HCT116 (cell line): ENCODE measurements at regions not wholly inside any gene's neighbourhood (a gene's known extent, or its start where the extent isn't known, plus 50 kb on each side); places are given as distances from the start of the nearest gene placed in this dataset.

ENCODE experiments used
- ATAC-seq: fragments of 200-7000 bp; cut with Tn5 transposase; 2 replicates; pipeline ENCODE4 v1.9.1; 2020; ENCODE audit warnings: mild to moderate bottlenecking, moderate library complexity
- BruUV-seq: library from RNA; stranded (reverse); fragments of 400-500 nt; replicated peaks from 2 replicates; lab custom pipeline; 2021; lab: Mats Ljungman, UMichigan
- CTCF ChIA-PET: fragments of 300-600 bp; sonication (Branson Sonifier 250); formaldehyde crosslinking; loops from one replicate; lab custom pipeline; 2021; ENCODE audit warnings: antibody characterized with exemption; lab: Charles Lee
- POLR2A ChIA-PET: fragments of 300-600, 350-600 bp; sonication (Branson Sonifier 250); formaldehyde crosslinking; loops from one replicate; lab custom pipeline; 2021; ENCODE audit warnings: antibody characterized with exemption; lab: Charles Lee
- RAD21 ChIA-PET, 2 experiments: fragments of 300-600 bp; sonication (Branson Sonifier 250); formaldehyde crosslinking; loops; one replicate each; lab custom pipeline; 2023; ENCODE audit warnings: low total read pairs in 2 of 2; ENCODE audit not compliant: uncharacterized antibody in 2 of 2, unreplicated experiment in 2 of 2, low non-redundant PET in 1 of 2; lab: Charles Lee
- DNase-seq: peaks from one replicate; pipeline ENCODE4 v3.0.0-alpha.2; 2010; ENCODE audit warnings: low read depth, low spot score
- H2AFZ ChIP-seq: fragments of 200-600 bp; shearing (Covaris generic), sonication (generic); 2 replicates; pipeline ENCODE4 v1.6.1; 2017; ENCODE audit warnings: low read depth, mixed run types, mixed read lengths, antibody characterized with exemption, low read length; ENCODE audit not compliant: poor library complexity, severe bottlenecking
- H3K27ac ChIP-seq: 2 replicates; pipeline ENCODE4 v1.5.1; 2012; ENCODE audit warnings: low read depth, low read length
- H3K27me3 ChIP-seq: fragments of 200-600 bp; sonication (generic); 2 replicates; pipeline ENCODE4 v1.6.1; 2016; ENCODE audit warnings: mixed run types, low read length, mixed read lengths; ENCODE audit not compliant: insufficient read depth
- H3K36me3 ChIP-seq, 2 experiments: fragments of 200-500 bp in 1 of 2; fragments of 200-600 bp in 1 of 2; sonication (Bioruptor generic) in 1 of 2; sonication (generic) in 1 of 2; 2 replicates each; pipeline versions ENCODE4 v1.5.1 to v1.6.1; 2014 to 2016; ENCODE audit warnings: low read length in 2 of 2, inconsistent platforms in 1 of 2, mixed read lengths in 1 of 2, mixed run types in 1 of 2; ENCODE audit not compliant: insufficient read depth in 2 of 2, control insufficient read depth in 1 of 2
- H3K4me1 ChIP-seq, 2 experiments: fragments of 200-600 bp in 1 of 2; sonication (generic) in 1 of 2; 2 replicates each; pipeline versions ENCODE4 v1.5.1 to v1.6.1; 2012 to 2017; ENCODE audit warnings: low read length in 2 of 2, inconsistent platforms in 1 of 2, mild to moderate bottlenecking in 1 of 2, mixed read lengths in 1 of 2, mixed run types in 1 of 2, moderate library complexity in 1 of 2; ENCODE audit not compliant: insufficient read depth in 2 of 2, control insufficient read depth in 1 of 2
- H3K4me2 ChIP-seq: fragments of 200-600 bp; sonication (generic); 2 replicates; pipeline ENCODE4 v1.6.1; 2017; ENCODE audit warnings: mixed run types, low read length, mixed read lengths
- H3K4me3 ChIP-seq, 2 experiments: fragments of 200-600 bp in 1 of 2; sonication (generic) in 1 of 2; replicated peaks in 1 of 2; 2 replicates each; pipeline ENCODE4 v1.5.1; 2011 to 2016; ENCODE audit warnings: low read length in 2 of 2, control low read depth in 1 of 2, low read depth in 1 of 2, mild to moderate bottlenecking in 1 of 2, mixed read lengths in 1 of 2, mixed run types in 1 of 2
- H3K79me2 ChIP-seq: fragments of 200-600 bp; sonication (generic); 2 replicates; pipeline ENCODE4 v1.6.1; 2017; ENCODE audit warnings: mild to moderate bottlenecking, mixed run types, low read length, moderate library complexity, mixed read lengths; ENCODE audit not compliant: insufficient read depth
- H3K9ac ChIP-seq: fragments of 200-600 bp; sonication (generic); 2 replicates; pipeline ENCODE4 v1.6.1; 2016; ENCODE audit warnings: low read length, mixed read lengths
- H3K9me2 ChIP-seq: fragments of 200-600 bp; sonication (generic), shearing (Covaris generic); 2 replicates; pipeline ENCODE4 v1.6.1; 2017; ENCODE audit warnings: mixed run types, mild to moderate bottlenecking, moderate library complexity; ENCODE audit not compliant: insufficient read depth
- H3K9me3 ChIP-seq, 2 experiments: fragments of 200-500 bp in 1 of 2; fragments of 200-600 bp in 1 of 2; sonication (Bioruptor generic) in 1 of 2; sonication (generic) in 1 of 2; 2 replicates each; pipeline ENCODE4 v1.6.1; 2014 to 2017; ENCODE audit warnings: low read length in 2 of 2, mixed read lengths in 2 of 2, inconsistent platforms in 1 of 2, low read depth in 1 of 2, mild to moderate bottlenecking in 1 of 2, mixed run types in 1 of 2, moderate library complexity in 1 of 2; ENCODE audit not compliant: control insufficient read depth in 1 of 2, insufficient read depth in 1 of 2
- H4K20me1 ChIP-seq: fragments of 200-600 bp; sonication (generic), shearing (Covaris generic); 2 replicates; pipeline ENCODE4 v1.6.1; 2017; ENCODE audit warnings: mixed run types, mild to moderate bottlenecking, moderate library complexity; ENCODE audit not compliant: insufficient read depth
- CEBPB ChIP-seq: IDR thresholded peaks from 2 replicates; pipeline ENCODE4 v1.6.1; 2012; ENCODE audit warnings: low read depth
- EGR1 ChIP-seq: IDR thresholded peaks from 2 replicates; pipeline ENCODE4 v1.6.1; 2012; ENCODE audit warnings: low read depth
- ELF1 ChIP-seq: IDR thresholded peaks from 2 replicates; pipeline ENCODE4 v1.6.1; 2012; ENCODE audit warnings: low read depth, borderline replicate concordance
- EZH2 ChIP-seq: fragments of 200-600 bp; sonication (generic); IDR thresholded peaks from 2 replicates; pipeline ENCODE4 v1.6.1; 2017; ENCODE audit warnings: antibody characterized with exemption, mixed run types
- EZH2phosphoT487 ChIP-seq: fragments of 200-600 bp; IDR thresholded peaks from 2 replicates; pipeline ENCODE4 v1.6.1; 2018; ENCODE audit warnings: antibody characterized with exemption, borderline replicate concordance
- FOSL1 ChIP-seq: IDR thresholded peaks from 2 replicates; pipeline ENCODE4 v1.6.1; 2012; ENCODE audit warnings: low read depth
- MAX ChIP-seq: IDR thresholded peaks from 2 replicates; pipeline ENCODE4 v1.6.1; 2012
- POLR2A ChIP-seq: IDR thresholded peaks from 2 replicates; pipeline ENCODE4 v1.7.0; 2011; ENCODE audit warnings: borderline replicate concordance; ENCODE audit not compliant: insufficient read depth, insufficient read length; ENCODE audit errors: extremely low read depth
- POLR2AphosphoS5 ChIP-seq: IDR thresholded peaks from 2 replicates; pipeline ENCODE4 v1.6.1; 2011; ENCODE audit warnings: mild to moderate bottlenecking, low read depth, low read length, moderate library complexity
- RAD21 ChIP-seq: IDR thresholded peaks from 2 replicates; pipeline ENCODE4 v1.6.1; 2012; ENCODE audit warnings: low read depth, mild to moderate bottlenecking
- SP1 ChIP-seq: IDR thresholded peaks from 2 replicates; pipeline ENCODE4 v1.6.1; 2012; ENCODE audit warnings: low read depth
- SRF ChIP-seq: IDR thresholded peaks from 2 replicates; pipeline ENCODE4 v1.6.1; 2012; ENCODE audit warnings: low read depth
- TCF7L2 ChIP-seq: IDR thresholded peaks from 2 replicates; pipeline ENCODE4 v1.7.0; 2011; ENCODE audit warnings: borderline replicate concordance, inconsistent platforms; ENCODE audit not compliant: insufficient read depth, insufficient read length; ENCODE audit errors: extremely low read depth
- YY1 ChIP-seq: IDR thresholded peaks from 2 replicates; pipeline ENCODE4 v1.6.1; 2011; ENCODE audit warnings: low read length, low read depth, moderate library complexity, mild to moderate bottlenecking; ENCODE audit not compliant: insufficient replicate concordance; ENCODE audit errors: extremely low read depth
- ZBTB33 ChIP-seq: IDR thresholded peaks from 2 replicates; pipeline ENCODE4 v1.6.1; 2011; ENCODE audit warnings: mild to moderate bottlenecking, low read length, moderate library complexity; ENCODE audit not compliant: insufficient replicate concordance; ENCODE audit errors: extremely low read depth
- ZFX ChIP-seq: fragments of 450-650 bp; IDR thresholded peaks from 2 replicates; pipeline ENCODE4 v1.6.1; 2017
- intact Hi-C: fragments of 100-400 bp; cut with micrococcal nuclease; formaldehyde crosslinking; loops from 2 replicates; pipeline ENCODE4 v1.10.0; 2022
- TF ChIP-seq, protein P1 (sequence below): IDR thresholded peaks from 2 replicates; pipeline ENCODE4 v1.6.1; 2012; ENCODE audit warnings: low read depth
- TF ChIP-seq, protein P2 (sequence below): IDR thresholded peaks from 2 replicates; pipeline ENCODE4 v1.6.1; 2012

DNA sequence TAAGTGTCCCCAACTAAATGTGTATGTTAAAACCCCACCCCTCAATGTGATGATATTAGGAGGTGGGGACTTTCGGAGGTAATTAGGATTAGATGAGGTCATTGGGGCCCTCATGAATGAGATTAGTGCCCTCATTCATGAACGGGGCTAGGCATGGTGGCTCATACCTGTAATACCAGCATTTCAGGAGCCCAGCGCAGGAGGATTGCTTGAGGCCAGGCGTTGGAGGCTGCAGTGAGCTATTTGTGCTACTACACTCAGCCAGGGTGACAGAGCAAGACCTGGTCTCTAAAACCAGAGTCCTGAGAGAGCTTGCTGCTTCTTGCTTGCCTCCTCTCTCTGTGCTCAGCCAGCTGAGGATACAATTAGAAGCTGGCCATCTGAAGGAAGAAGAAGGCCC is 62.1 kb upstream of the HSPA9 start (continued):
- TF ChIP-seq, protein P1, sequence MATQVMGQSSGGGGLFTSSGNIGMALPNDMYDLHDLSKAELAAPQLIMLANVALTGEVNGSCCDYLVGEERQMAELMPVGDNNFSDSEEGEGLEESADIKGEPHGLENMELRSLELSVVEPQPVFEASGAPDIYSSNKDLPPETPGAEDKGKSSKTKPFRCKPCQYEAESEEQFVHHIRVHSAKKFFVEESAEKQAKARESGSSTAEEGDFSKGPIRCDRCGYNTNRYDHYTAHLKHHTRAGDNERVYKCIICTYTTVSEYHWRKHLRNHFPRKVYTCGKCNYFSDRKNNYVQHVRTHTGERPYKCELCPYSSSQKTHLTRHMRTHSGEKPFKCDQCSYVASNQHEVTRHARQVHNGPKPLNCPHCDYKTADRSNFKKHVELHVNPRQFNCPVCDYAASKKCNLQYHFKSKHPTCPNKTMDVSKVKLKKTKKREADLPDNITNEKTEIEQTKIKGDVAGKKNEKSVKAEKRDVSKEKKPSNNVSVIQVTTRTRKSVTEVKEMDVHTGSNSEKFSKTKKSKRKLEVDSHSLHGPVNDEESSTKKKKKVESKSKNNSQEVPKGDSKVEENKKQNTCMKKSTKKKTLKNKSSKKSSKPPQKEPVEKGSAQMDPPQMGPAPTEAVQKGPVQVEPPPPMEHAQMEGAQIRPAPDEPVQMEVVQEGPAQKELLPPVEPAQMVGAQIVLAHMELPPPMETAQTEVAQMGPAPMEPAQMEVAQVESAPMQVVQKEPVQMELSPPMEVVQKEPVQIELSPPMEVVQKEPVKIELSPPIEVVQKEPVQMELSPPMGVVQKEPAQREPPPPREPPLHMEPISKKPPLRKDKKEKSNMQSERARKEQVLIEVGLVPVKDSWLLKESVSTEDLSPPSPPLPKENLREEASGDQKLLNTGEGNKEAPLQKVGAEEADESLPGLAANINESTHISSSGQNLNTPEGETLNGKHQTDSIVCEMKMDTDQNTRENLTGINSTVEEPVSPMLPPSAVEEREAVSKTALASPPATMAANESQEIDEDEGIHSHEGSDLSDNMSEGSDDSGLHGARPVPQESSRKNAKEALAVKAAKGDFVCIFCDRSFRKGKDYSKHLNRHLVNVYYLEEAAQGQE: no peak
- TF ChIP-seq EZH2phosphoT487: no peak
- no peak for TF ChIP-seq EZH2
- TF ChIP-seq, protein P2, sequence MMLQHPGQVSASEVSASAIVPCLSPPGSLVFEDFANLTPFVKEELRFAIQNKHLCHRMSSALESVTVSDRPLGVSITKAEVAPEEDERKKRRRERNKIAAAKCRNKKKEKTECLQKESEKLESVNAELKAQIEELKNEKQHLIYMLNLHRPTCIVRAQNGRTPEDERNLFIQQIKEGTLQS: no peak
- TF ChIP-seq, all 23 proteins: peak for 0

DNA sequence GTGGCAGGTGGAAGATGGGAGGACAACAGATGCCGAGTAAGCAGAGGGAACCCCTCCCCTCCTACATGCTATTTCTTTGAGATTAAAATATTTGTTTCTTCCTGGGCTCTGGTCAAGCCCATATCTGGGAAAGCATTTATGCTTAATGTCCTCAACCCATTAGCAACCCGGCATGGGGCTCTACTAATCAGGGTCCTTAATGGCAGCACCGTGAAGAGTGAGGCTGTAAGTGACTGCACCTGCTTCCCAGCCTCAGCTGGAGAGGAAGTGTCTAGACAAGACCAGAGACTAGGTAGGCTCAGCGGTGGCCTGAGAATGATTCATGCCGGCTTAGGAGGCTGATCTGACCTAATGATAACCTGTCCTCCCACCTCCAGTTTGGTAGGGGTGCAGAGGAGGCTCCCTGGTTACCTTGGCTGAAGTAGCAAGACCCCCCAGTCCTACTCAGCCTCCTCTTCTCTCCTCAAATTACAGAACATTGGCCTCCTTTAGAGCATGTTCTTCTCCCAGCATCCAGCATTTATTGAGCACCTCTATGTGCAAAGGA is 61.3 kb upstream of the HSPA9 start:
- Histone ChIP-seq H3K4me3 (no peak overlapping the region), H3K4me1 (peaks cover 0 to 10% of the 10 kb centered on the region in 2 experiments; a peak in 3 of 4 replicates), H3K27me3 (no peaks in the 10 kb centered on the region), H3K36me3 (no peaks in the 10 kb centered on the region), H3K4me2 (no peak overlapping the region), H3K9me3 (no peaks in the 10 kb centered on the region), H4K20me1 (no peaks in the 10 kb centered on the region), H3K27ac (no peak overlapping the region), H3K9me2 (no peaks in the 10 kb centered on the region), H3K9ac (no peak overlapping the region), H2AFZ (no peak overlapping the region), H3K79me2 (no peaks in the 10 kb centered on the region)
- no TSS peak for BruUV-seq
- ChIA-PET POLR2A (no interaction called here), RAD21 (no interaction called here), CTCF (interaction anchor here (1.2 kb wide), 1 partner anchor 153 kb away, joined by 3 read pairs; no protein-coding TSS in a partner anchor)
- ATAC-seq (no peak), DNase-seq (no peak)
- intact Hi-C loops: no loop called here
- TF ChIP-seq EZH2phosphoT487 (no peak), SP1 (no peak), EGR1 (no peak), FOSL1 (no peak), ZFX (no peak), RAD21 (no peak), YY1 (no peak), ZBTB33 (no peak), MAX (no peak), ELF1 (no peak), TCF7L2 (no peak), CEBPB (no peak), SRF (no peak), EZH2 (no peak), POLR2AphosphoS5 (no peak), POLR2A (no peak)
- TF ChIP-seq, protein P2: no peak
